ENCODE measurements at regions not wholly inside any gene's neighbourhood (a gene's known extent, or its start where the extent isn't known, plus 50 kb on each side); places are given as distances from the start of the nearest gene placed in this dataset.

GRCh38 chr17:83180264-83180995 is 101.0 kb downstream of the METRNL start:
- Histone ChIP-seq H3K9me3 (ENCODE audit: control insufficient read depth, low read length) (no peaks in the 10 kb centered on the region), H3K27ac (ENCODE audit: low read depth, low read length, severe bottlenecking) (no peak overlapping the region), H3K36me3 (ENCODE audit: control insufficient read depth, insufficient read depth, low read length) (no peaks in the 10 kb centered on the region), H3K4me1 (ENCODE audit: control insufficient read depth, insufficient read depth, low read length, poor library complexity, severe bottlenecking) (peaks cover 5% of the 10 kb centered on the region), H3K4me3 (ENCODE audit: extremely low read depth, insufficient read depth, low read length, poor library complexity, severe bottlenecking) (no peak overlapping the region)
- 93 to 95% methylated on average over 23 to 24 of the region's 25 CpGs for WGBS, 2 experiments (ENCODE audit: insufficient coverage in 2 of 2)

- H3K36me3 ChIP-seq (ENCODE audit: control insufficient read depth, insufficient read depth, low read length), result no peaks in the 10 kb centered on the region
- peaks cover 5% of the 10 kb centered on the region for H3K4me1 ChIP-seq (ENCODE audit: control insufficient read depth, insufficient read depth, low read length, poor library complexity, severe bottlenecking)
- no peak overlapping the region for H3K4me3 ChIP-seq (ENCODE audit: extremely low read depth, insufficient read depth, low read length, poor library complexity, severe bottlenecking)
- WGBS, 2 experiments (ENCODE audit: insufficient coverage in 2 of 2), result 92% methylated on average over 2 of the region's 2 CpGs; no CpG with 5 or more reads in 1 of the 2 experiments
- H3K9me3 ChIP-seq (ENCODE audit: control insufficient read depth, low read length), result no peaks in the 10 kb centered on the region
- no peak overlapping the region for H3K27ac ChIP-seq (ENCODE audit: low read depth, low read length, severe bottlenecking)
Measured at GRCh38 chr17:83180996-83181481, 101.6 kb downstream of the METRNL start.

- H3K36me3 ChIP-seq (ENCODE audit: control insufficient read depth, insufficient read depth, low read length), result no peaks in the 10 kb centered on the region
- no peaks in the 10 kb centered on the region for H3K9me3 ChIP-seq (ENCODE audit: control insufficient read depth, low read length)
- H3K27ac ChIP-seq (ENCODE audit: low read depth, low read length, severe bottlenecking), result no peak overlapping the region
- WGBS, 2 experiments (ENCODE audit: insufficient coverage in 2 of 2), result 85 to 90% methylated on average over 12 of the region's 13 CpGs
- H3K4me1 ChIP-seq (ENCODE audit: control insufficient read depth, insufficient read depth, low read length, poor library complexity, severe bottlenecking), result peaks cover 5% of the 10 kb centered on the region
- H3K4me3 ChIP-seq (ENCODE audit: extremely low read depth, insufficient read depth, low read length, poor library complexity, severe bottlenecking), result no peak overlapping the region
Measured at GRCh38 chr17:83181991-83182619, 102.7 kb downstream of the METRNL start.

GRCh38 chr17:83182620-83183101 is 103.3 kb downstream of the METRNL start:
- no peaks in the 10 kb centered on the region for H3K9me3 ChIP-seq (ENCODE audit: control insufficient read depth, low read length)
- H3K27ac ChIP-seq (ENCODE audit: low read depth, low read length, severe bottlenecking), result no peak overlapping the region
- no peaks in the 10 kb centered on the region for H3K36me3 ChIP-seq (ENCODE audit: control insufficient read depth, insufficient read depth, low read length)
- WGBS, 2 experiments (ENCODE audit: insufficient coverage in 2 of 2), result 85 to 88% methylated on average over 12 to 13 of the region's 14 CpGs
- peaks cover 5% of the 10 kb centered on the region for H3K4me1 ChIP-seq (ENCODE audit: control insufficient read depth, insufficient read depth, low read length, poor library complexity, severe bottlenecking)
- no peak overlapping the region for H3K4me3 ChIP-seq (ENCODE audit: extremely low read depth, insufficient read depth, low read length, poor library complexity, severe bottlenecking)

- Histone ChIP-seq H3K4me3 (ENCODE audit: extremely low read depth, insufficient read depth, low read length, poor library complexity, severe bottlenecking) (no peak overlapping the region), H3K27ac (ENCODE audit: low read depth, low read length, severe bottlenecking) (no peak overlapping the region), H3K9me3 (ENCODE audit: control insufficient read depth, low read length) (no peaks in the 10 kb centered on the region), H3K4me1 (ENCODE audit: control insufficient read depth, insufficient read depth, low read length, poor library complexity, severe bottlenecking) (peaks cover 5% of the 10 kb centered on the region), H3K36me3 (ENCODE audit: control insufficient read depth, insufficient read depth, low read length) (no peaks in the 10 kb centered on the region)
- WGBS, 2 experiments (ENCODE audit: insufficient coverage in 2 of 2), result 90 to 94% methylated on average over 28 of the region's 28 CpGs
Measured at GRCh38 chr17:83183145-83183948, 103.9 kb downstream of the METRNL start.

GRCh38 chr17:83183951-83184506 is 104.6 kb downstream of the METRNL start:
- Histone ChIP-seq H3K27ac (ENCODE audit: low read depth, low read length, severe bottlenecking) (no peak overlapping the region), H3K36me3 (ENCODE audit: control insufficient read depth, insufficient read depth, low read length) (no peaks in the 10 kb centered on the region), H3K4me3 (ENCODE audit: extremely low read depth, insufficient read depth, low read length, poor library complexity, severe bottlenecking) (no peak overlapping the region), H3K4me1 (ENCODE audit: control insufficient read depth, insufficient read depth, low read length, poor library complexity, severe bottlenecking) (peaks cover 5% of the 10 kb centered on the region), H3K9me3 (ENCODE audit: control insufficient read depth, low read length) (no peaks in the 10 kb centered on the region)
- 94 to 95% methylated on average over 7 to 14 of the region's 15 CpGs for WGBS, 2 experiments (ENCODE audit: insufficient coverage in 2 of 2)

GRCh38 chr17:83185023-83186002 is 105.9 kb downstream of the METRNL start:
- Histone ChIP-seq H3K4me3 (ENCODE audit: extremely low read depth, insufficient read depth, low read length, poor library complexity, severe bottlenecking) (no peak overlapping the region), H3K4me1 (ENCODE audit: control insufficient read depth, insufficient read depth, low read length, poor library complexity, severe bottlenecking) (peaks cover 5% of the 10 kb centered on the region), H3K27ac (ENCODE audit: low read depth, low read length, severe bottlenecking) (no peak overlapping the region)

GRCh38 chr17:83186226-83186625 is 106.8 kb downstream of the METRNL start:
- Histone ChIP-seq H3K27ac (ENCODE audit: low read depth, low read length, severe bottlenecking) (no peak overlapping the region), H3K9me3 (ENCODE audit: control insufficient read depth, low read length) (no peaks in the 10 kb centered on the region), H3K4me1 (ENCODE audit: control insufficient read depth, insufficient read depth, low read length, poor library complexity, severe bottlenecking) (peaks cover 5% of the 10 kb centered on the region), H3K4me3 (ENCODE audit: extremely low read depth, insufficient read depth, low read length, poor library complexity, severe bottlenecking) (no peak overlapping the region), H3K36me3 (ENCODE audit: control insufficient read depth, insufficient read depth, low read length) (no peaks in the 10 kb centered on the region)
- WGBS, 2 experiments (ENCODE audit: insufficient coverage in 2 of 2), result 16 to 32% methylated on average over 4 of the region's 4 CpGs

More at GRCh38 chr17:83185023-83186002, 105.9 kb downstream of the METRNL start:
- 94 to 97% methylated on average over 4 to 8 of the region's 9 CpGs for WGBS, 2 experiments (ENCODE audit: insufficient coverage in 2 of 2)
- Histone ChIP-seq H3K9me3 (ENCODE audit: control insufficient read depth, low read length) (no peaks in the 10 kb centered on the region), H3K36me3 (ENCODE audit: control insufficient read depth, insufficient read depth, low read length) (no peaks in the 10 kb centered on the region)

- no peaks in the 10 kb centered on the region for H3K9me3 ChIP-seq (ENCODE audit: control insufficient read depth, low read length)
- no peak overlapping the region for H3K27ac ChIP-seq (ENCODE audit: low read depth, low read length, severe bottlenecking)
- 86 to 93% methylated on average over 3 of the region's 3 CpGs for WGBS, 2 experiments (ENCODE audit: insufficient coverage in 2 of 2)
- H3K4me1 ChIP-seq (ENCODE audit: control insufficient read depth, insufficient read depth, low read length, poor library complexity, severe bottlenecking), result peaks cover 5% of the 10 kb centered on the region
- H3K4me3 ChIP-seq (ENCODE audit: extremely low read depth, insufficient read depth, low read length, poor library complexity, severe bottlenecking), result no peak overlapping the region
- no peaks in the 10 kb centered on the region for H3K36me3 ChIP-seq (ENCODE audit: control insufficient read depth, insufficient read depth, low read length)
Measured at GRCh38 chr17:83186751-83187421, 107.5 kb downstream of the METRNL start.
